Stomach (tissue), 4 donors: ENCODE measurements at regions not wholly inside any gene's neighbourhood (a gene's known extent, or its start where the extent isn't known, plus 50 kb on each side); places are given as distances from the start of the nearest gene placed in this dataset.

ENCODE experiments used
- CTCF ChIP-seq, 7 experiments: fragments of 450-650 bp in 4 of 7; fragments of 200-600 bp in 3 of 7; sonication (generic) in 3 of 7; IDR thresholded peaks; one replicate each; pipeline ENCODE4 v1.5.1; 2016 to 2019; ENCODE audit warnings: antibody characterized with exemption in 7 of 7, control low read depth in 2 of 7, mild to moderate bottlenecking in 1 of 7
- EP300 ChIP-seq: sonication (generic); formaldehyde crosslinking; IDR thresholded peaks from one replicate; pipeline ENCODE4 v1.6.1; 2017; ENCODE audit warnings: antibody characterized with exemption
- POLR2A ChIP-seq, 4 donors: fragments of 450-650 bp; IDR thresholded peaks; one replicate each; pipeline ENCODE4 v1.6.1; 2016; ENCODE audit warnings: antibody characterized with exemption in 4 of 4, control low read depth in 2 of 4, mild to moderate bottlenecking in 1 of 4, moderate library complexity in 1 of 4
- POLR2AphosphoS5 ChIP-seq, 3 donors: sonication (generic); formaldehyde crosslinking; IDR thresholded peaks; one replicate each; pipeline ENCODE4 v1.6.1; 2016; ENCODE audit warnings: antibody characterized with exemption in 3 of 3

GRCh38 chr9:86697999-86698398, 249.3 kb downstream of the GAS1 start:
- TF ChIP-seq CTCF (IDR thresholded peaks at IDR 0.05) (no peak), POLR2A (IDR thresholded peaks at IDR 0.05) (no peak), EP300 (no peak), POLR2AphosphoS5 (IDR thresholded peaks at IDR 0.05) (no peak)
